Peyer's patch (tissue), 4 donors: ENCODE measurements at regions not wholly inside any gene's neighbourhood (a gene's known extent, or its start where the extent isn't known, plus 50 kb on each side); places are given as distances from the start of the nearest gene placed in this dataset.

Source experiments
- DNase-seq, 3 donors: peaks; one replicate each; pipeline ENCODE4 v3.0.0-alpha.2; 2017 to 2019
- H3K27ac ChIP-seq, 4 donors: fragments of 200-600 bp; sonication (generic); one replicate each; pipeline ENCODE4 v1.5.1; 2016 to 2019
- H3K27me3 ChIP-seq, 2 donors: fragments of 200-600 bp; sonication (generic); one replicate each; pipeline ENCODE4 v1.5.1; 2019
- H3K36me3 ChIP-seq, 3 donors: fragments of 200-600 bp; sonication (generic); one replicate each; pipeline ENCODE4 v1.5.1; 2016 to 2019
- H3K4me1 ChIP-seq, 4 donors: fragments of 200-600 bp; sonication (generic); one replicate each; pipeline ENCODE4 v1.5.1; 2016 to 2019
- H3K4me3 ChIP-seq, 4 donors: fragments of 200-600 bp; sonication (generic); 1 replicate in 3 of 4; 2 replicates in 1 of 4; pipeline ENCODE4 v1.5.1; 2016 to 2019; ENCODE audit warnings: mild to moderate bottlenecking in 1 of 4
- H3K9me3 ChIP-seq, 4 donors: fragments of 200-600 bp; sonication (generic); one replicate each; pipeline ENCODE4 v1.5.1; 2016 to 2019; ENCODE audit warnings: mild to moderate bottlenecking in 1 of 4
- POLR2A ChIP-seq, 2 donors: fragments of 450-650 bp; IDR thresholded peaks; one replicate each; pipeline ENCODE4 v1.5.1; 2017; ENCODE audit warnings: antibody characterized with exemption in 2 of 2, mild to moderate bottlenecking in 2 of 2, moderate library complexity in 2 of 2
- TF ChIP-seq, protein P1 (sequence below), 6 experiments: fragments of 450-650 bp in 4 of 6; fragments of 200-600 bp in 2 of 6; sonication (generic) in 1 of 6; IDR thresholded peaks; one replicate each; pipeline ENCODE4 v1.5.1; 2017 to 2019; ENCODE audit warnings: antibody characterized with exemption in 6 of 6, mild to moderate bottlenecking in 3 of 6, moderate library complexity in 1 of 6

DNA sequence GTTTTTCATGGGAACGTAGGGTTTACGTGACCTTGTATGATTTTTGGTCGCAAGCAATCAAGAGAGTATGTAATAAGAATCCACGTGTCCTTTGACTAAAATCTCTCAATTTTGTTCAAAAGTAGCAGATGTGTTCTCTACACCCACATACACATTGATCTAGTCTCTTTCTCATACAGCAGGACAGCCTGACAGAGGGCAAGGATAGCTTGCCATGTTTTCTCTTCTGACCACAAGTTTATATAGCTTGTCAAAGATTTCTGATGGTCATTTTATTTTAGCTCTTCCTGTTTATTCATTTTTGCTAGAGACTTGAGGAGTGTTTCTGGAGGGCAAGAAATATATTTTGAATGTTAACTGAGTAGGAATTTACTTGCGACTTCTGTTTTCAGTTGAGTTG, 570.2 kb upstream of the ALCAM start:
- no peaks in the 10 kb centered on the region for H3K27me3 ChIP-seq
- TF ChIP-seq, protein P1, sequence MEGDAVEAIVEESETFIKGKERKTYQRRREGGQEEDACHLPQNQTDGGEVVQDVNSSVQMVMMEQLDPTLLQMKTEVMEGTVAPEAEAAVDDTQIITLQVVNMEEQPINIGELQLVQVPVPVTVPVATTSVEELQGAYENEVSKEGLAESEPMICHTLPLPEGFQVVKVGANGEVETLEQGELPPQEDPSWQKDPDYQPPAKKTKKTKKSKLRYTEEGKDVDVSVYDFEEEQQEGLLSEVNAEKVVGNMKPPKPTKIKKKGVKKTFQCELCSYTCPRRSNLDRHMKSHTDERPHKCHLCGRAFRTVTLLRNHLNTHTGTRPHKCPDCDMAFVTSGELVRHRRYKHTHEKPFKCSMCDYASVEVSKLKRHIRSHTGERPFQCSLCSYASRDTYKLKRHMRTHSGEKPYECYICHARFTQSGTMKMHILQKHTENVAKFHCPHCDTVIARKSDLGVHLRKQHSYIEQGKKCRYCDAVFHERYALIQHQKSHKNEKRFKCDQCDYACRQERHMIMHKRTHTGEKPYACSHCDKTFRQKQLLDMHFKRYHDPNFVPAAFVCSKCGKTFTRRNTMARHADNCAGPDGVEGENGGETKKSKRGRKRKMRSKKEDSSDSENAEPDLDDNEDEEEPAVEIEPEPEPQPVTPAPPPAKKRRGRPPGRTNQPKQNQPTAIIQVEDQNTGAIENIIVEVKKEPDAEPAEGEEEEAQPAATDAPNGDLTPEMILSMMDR (IDR thresholded peaks at IDR 0.05) = no peak
- TF ChIP-seq POLR2A (IDR thresholded peaks at IDR 0.05) = no peak
- H3K27ac ChIP-seq = no peak overlapping the region
- H3K9me3 ChIP-seq = no peaks in the 10 kb centered on the region
- no peaks in the 10 kb centered on the region for H3K4me1 ChIP-seq
- H3K36me3 ChIP-seq = no peaks in the 10 kb centered on the region
- DNase-seq = no peak
- H3K4me3 ChIP-seq = no peak overlapping the region

DNA sequence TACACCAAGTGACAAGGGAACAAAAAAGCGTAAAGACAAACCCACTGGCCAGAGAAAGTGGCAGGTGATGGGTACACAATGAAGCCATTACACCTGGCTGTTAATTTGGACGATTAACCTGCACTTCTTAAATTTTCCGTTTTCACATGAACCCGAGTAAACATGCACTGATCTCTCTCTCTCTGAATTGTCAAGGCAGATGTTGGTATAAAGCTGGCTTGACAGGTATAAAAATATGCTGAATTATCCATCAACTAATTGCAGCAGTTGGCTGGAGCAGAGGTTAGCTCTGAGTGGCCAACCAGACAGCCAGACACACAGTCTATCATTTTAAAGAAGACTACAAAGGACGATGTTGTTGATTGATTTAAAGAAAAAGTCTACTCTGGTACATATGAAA, 561.7 kb upstream of the ALCAM start:
- no peak overlapping the region for H3K27ac ChIP-seq
- TF ChIP-seq POLR2A (IDR thresholded peaks at IDR 0.05) = no peak
- TF ChIP-seq, protein P1 (IDR thresholded peaks at IDR 0.05) = no peak
- H3K36me3 ChIP-seq = no peaks in the 10 kb centered on the region
- H3K4me1 ChIP-seq = no peaks in the 10 kb centered on the region
- no peak for DNase-seq
- no peaks in the 10 kb centered on the region for H3K9me3 ChIP-seq
- H3K4me3 ChIP-seq = no peak overlapping the region
- no peaks in the 10 kb centered on the region for H3K27me3 ChIP-seq

- TF ChIP-seq, protein P1 (IDR thresholded peaks at IDR 0.05) = no peak
- no peak for TF ChIP-seq POLR2A (IDR thresholded peaks at IDR 0.05)
- no peak overlapping the region for H3K4me3 ChIP-seq
- no peak overlapping the region for H3K27ac ChIP-seq
Measured at GRCh38 chr3:104805508-104805907, 561.2 kb upstream of the ALCAM start.

DNA sequence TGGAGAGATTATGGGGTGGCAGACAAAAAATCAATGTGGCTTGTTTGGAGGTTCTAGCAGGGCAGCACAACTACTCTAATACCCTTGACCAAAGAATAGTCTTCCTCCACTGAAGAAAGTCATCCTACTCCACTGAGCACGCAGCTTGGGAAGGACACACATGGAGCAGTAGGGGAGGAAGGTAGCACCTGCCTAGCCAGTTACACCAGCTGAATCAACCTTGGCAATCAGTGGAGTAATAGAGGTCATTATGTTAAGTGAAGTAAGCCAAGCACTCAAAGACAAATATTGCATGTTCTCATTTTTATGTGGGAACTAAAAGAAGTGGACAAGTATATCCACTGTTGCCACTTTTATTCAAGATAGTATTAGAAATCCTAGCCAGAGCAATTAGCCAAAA, 555.8 kb upstream of the ALCAM start:
- no peak overlapping the region for H3K27ac ChIP-seq
- no peak for DNase-seq

More at GRCh38 chr3:104805508-104805907, 561.2 kb upstream of the ALCAM start:
- Histone ChIP-seq H3K27me3 (no peaks in the 10 kb centered on the region), H3K4me1 (no peaks in the 10 kb centered on the region), H3K36me3 (no peaks in the 10 kb centered on the region), H3K9me3 (no peaks in the 10 kb centered on the region)
- DNase-seq = no peak

GRCh38 chr3:104816008-104816407, 550.7 kb upstream of the ALCAM start:
- no peak overlapping the region for H3K4me3 ChIP-seq
- peaks cover 0 to 6% (median 0%) of the 10 kb centered on the region in 4 donors for H3K9me3 ChIP-seq
- no peak for DNase-seq
- TF ChIP-seq, protein P1 (IDR thresholded peaks at IDR 0.05) = no peak
- TF ChIP-seq POLR2A (IDR thresholded peaks at IDR 0.05) = no peak
- H3K4me1 ChIP-seq = no peaks in the 10 kb centered on the region
- no peaks in the 10 kb centered on the region for H3K36me3 ChIP-seq
- H3K27me3 ChIP-seq = no peaks in the 10 kb centered on the region
- no peak overlapping the region for H3K27ac ChIP-seq

More for the DNA sequence above, 555.8 kb upstream of the ALCAM start:
- H3K36me3 ChIP-seq = no peaks in the 10 kb centered on the region
- TF ChIP-seq, protein P1 (IDR thresholded peaks at IDR 0.05) = no peak
- TF ChIP-seq POLR2A (IDR thresholded peaks at IDR 0.05) = no peak
- H3K4me1 ChIP-seq = no peaks in the 10 kb centered on the region
- no peaks in the 10 kb centered on the region for H3K27me3 ChIP-seq
- H3K4me3 ChIP-seq = no peak overlapping the region
- no peaks in the 10 kb centered on the region for H3K9me3 ChIP-seq

DNA sequence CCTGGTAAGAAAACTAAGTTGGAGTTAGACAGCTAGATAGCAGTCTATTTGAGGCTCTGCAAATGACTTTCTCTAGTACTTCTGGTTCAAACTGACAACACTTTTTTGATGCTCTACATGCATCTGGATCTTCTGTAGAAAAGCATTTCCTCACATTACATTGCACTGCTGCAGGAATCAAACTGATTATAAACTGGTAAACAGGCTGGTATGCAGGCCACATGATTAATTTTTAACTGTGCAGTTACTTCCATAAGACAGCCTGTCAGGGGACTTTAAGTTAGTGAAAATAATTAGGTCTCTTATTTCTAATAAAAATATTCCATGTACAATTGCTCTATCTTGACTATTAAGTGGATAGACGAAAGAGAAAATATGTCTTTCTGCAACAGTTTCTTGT, 550.0 kb upstream of the ALCAM start:
- H3K36me3 ChIP-seq = no peaks in the 10 kb centered on the region
- H3K4me1 ChIP-seq = no peaks in the 10 kb centered on the region
- no peak for TF ChIP-seq POLR2A (IDR thresholded peaks at IDR 0.05)
- no peaks in the 10 kb centered on the region for H3K27me3 ChIP-seq
- no peak for DNase-seq
- peaks cover 0 to 12% (median 0%) of the 10 kb centered on the region in 4 donors for H3K9me3 ChIP-seq
- H3K27ac ChIP-seq = no peak overlapping the region
- no peak overlapping the region for H3K4me3 ChIP-seq
